Left renal cortex interstitium (tissue), 4 donors: ENCODE measurements at regions not wholly inside any gene's neighbourhood (a gene's known extent, or its start where the extent isn't known, plus 50 kb on each side); places are given as distances from the start of the nearest gene placed in this dataset.

Experiments used
- DNase-seq, 4 donors: peaks; one replicate each; pipeline ENCODE4 v3.0.0-alpha.2; 2013; ENCODE audit warnings: low read depth in 4 of 4, low spot score in 2 of 4, missing footprints in 1 of 4

- DNase-seq = no peak
Measured at GRCh38 chr20:8935878-8936277, 133.0 kb upstream of the PLCB4 start.

GRCh38 chr20:8938532-8938931 lies 130.4 kb upstream of the PLCB4 start:
- no peak for DNase-seq

- DNase-seq = no peak
Measured at GRCh38 chr20:8940326-8940725, 128.6 kb upstream of the PLCB4 start.

- DNase-seq = no peak
Measured at GRCh38 chr20:8943631-8944030, 125.3 kb upstream of the PLCB4 start.

GRCh38 chr20:8946036-8946940 lies 122.6 kb upstream of the PLCB4 start:
- no peak for DNase-seq

- no peak for DNase-seq
Measured at GRCh38 chr20:8948442-8949020, 120.4 kb upstream of the PLCB4 start.

- DNase-seq = no peak
Measured at GRCh38 chr20:8951164-8951563, 117.7 kb upstream of the PLCB4 start.

GRCh38 chr20:8952721-8953120 lies 116.2 kb upstream of the PLCB4 start:
- DNase-seq = peak in 1 of 4 donors; percentile 11

GRCh38 chr20:8953300-8953699 lies 115.6 kb upstream of the PLCB4 start:
- no peak for DNase-seq

- no peak for DNase-seq
Measured at GRCh38 chr20:8960241-8960640, 108.6 kb upstream of the PLCB4 start.

- DNase-seq = no peak
Measured at GRCh38 chr20:8963330-8963729, 105.6 kb upstream of the PLCB4 start.

- DNase-seq = no peak
Measured at GRCh38 chr20:8964959-8965562, 103.8 kb upstream of the PLCB4 start.

- DNase-seq = no peak
Measured at GRCh38 chr20:8967641-8968245, 101.1 kb upstream of the PLCB4 start.

- no peak for DNase-seq
Measured at GRCh38 chr20:8969146-8969583, 99.7 kb upstream of the PLCB4 start.

GRCh38 chr20:8971669-8972316 lies 97.1 kb upstream of the PLCB4 start:
- no peak for DNase-seq

- no peak for DNase-seq
Measured at GRCh38 chr20:8972963-8973705, 95.8 kb upstream of the PLCB4 start.

- DNase-seq = no peak
Measured at GRCh38 chr20:8974009-8974708, 94.7 kb upstream of the PLCB4 start.

- no peak for DNase-seq
Measured at GRCh38 chr20:8981482-8981881, 87.4 kb upstream of the PLCB4 start.
